CD14-positive monocyte (primary cell): ENCODE measurements at regions not wholly inside any gene's neighbourhood (a gene's known extent, or its start where the extent isn't known, plus 50 kb on each side); places are given as distances from the start of the nearest gene placed in this dataset.

Experiments
- DNase-seq, 3 donors: peaks; one replicate each; pipeline ENCODE4 v3.0.0-alpha.2; 2011 to 2022
- H2AFZ ChIP-seq: 2 replicates; pipeline ENCODE4 v1.6.0; 2012; ENCODE audit warnings: mild to moderate bottlenecking, low read depth, low read length, inconsistent platforms; ENCODE audit not compliant: insufficient read depth, poor library complexity, severe bottlenecking
- H3K27ac ChIP-seq, 2 donors: 1 replicate in 1 of 2; 2 replicates in 1 of 2; pipeline ENCODE4 v1.5.1; 2012 to 2013; ENCODE audit warnings: low read length in 2 of 2, control low read depth in 1 of 2, inconsistent platforms in 1 of 2, low read depth in 1 of 2, mild to moderate bottlenecking in 1 of 2
- H3K27me3 ChIP-seq, 2 donors: one replicate each; pipeline versions ENCODE4 v1.6.0 to v1.6.1; 2011 to 2013; ENCODE audit warnings: low read length in 2 of 2; ENCODE audit not compliant: control insufficient read depth in 2 of 2, insufficient read depth in 2 of 2
- H3K36me3 ChIP-seq, 2 donors: replicated peaks in 1 of 2; 1 replicate in 1 of 2; 2 replicates in 1 of 2; pipeline versions ENCODE4 v1.5.1 to v1.6.1; 2012 to 2013; ENCODE audit warnings: low read length in 2 of 2, control low read depth in 1 of 2, inconsistent platforms in 1 of 2, mild to moderate bottlenecking in 1 of 2; ENCODE audit not compliant: insufficient read depth in 2 of 2, control insufficient read depth in 1 of 2
- H3K4me1 ChIP-seq, 2 donors: 1 replicate in 1 of 2; 2 replicates in 1 of 2; pipeline versions ENCODE4 v1.5.1 to v1.6.1; 2012 to 2013; ENCODE audit warnings: low read length in 2 of 2, control low read depth in 1 of 2, inconsistent platforms in 1 of 2, mild to moderate bottlenecking in 1 of 2, moderate library complexity in 1 of 2; ENCODE audit not compliant: insufficient read depth in 2 of 2, control insufficient read depth in 1 of 2
- H3K4me2 ChIP-seq: replicated peaks from 2 replicates; pipeline ENCODE3; 2012; ENCODE audit warnings: low read length, moderate library complexity, mild to moderate bottlenecking; ENCODE audit not compliant: poor library complexity, severe bottlenecking; ENCODE audit errors: extremely low read depth
- H3K4me3 ChIP-seq, 3 experiments: fragments of 200-600 bp in 1 of 3; sonication (generic) in 1 of 3; replicated peaks in 1 of 3; 1 replicate in 2 of 3; 2 replicates in 1 of 3; pipeline ENCODE4 v1.5.1; 2011 to 2013; ENCODE audit warnings: low read length in 3 of 3, mild to moderate bottlenecking in 3 of 3, control low read depth in 2 of 3, low read depth in 2 of 3, inconsistent platforms in 1 of 3, moderate library complexity in 1 of 3
- H3K79me2 ChIP-seq: 2 replicates; pipeline ENCODE4 v1.6.0; 2012; ENCODE audit warnings: mild to moderate bottlenecking, control low read depth, inconsistent platforms, low read length, moderate library complexity; ENCODE audit not compliant: insufficient read depth
- H3K9ac ChIP-seq: 2 replicates; pipeline ENCODE4 v1.6.0; 2017; ENCODE audit warnings: low read length, mild to moderate bottlenecking; ENCODE audit not compliant: insufficient read depth, poor library complexity, severe bottlenecking
- H3K9me3 ChIP-seq, 2 donors: replicated peaks in 1 of 2; 1 replicate in 1 of 2; 2 replicates in 1 of 2; pipeline versions ENCODE4 v1.5.1 to v1.6.1; 2012 to 2013; ENCODE audit warnings: low read length in 2 of 2, control low read depth in 1 of 2; ENCODE audit not compliant: control insufficient read depth in 1 of 2, insufficient read depth in 1 of 2
- H4K20me1 ChIP-seq: 2 replicates; pipeline ENCODE4 v1.6.0; 2012; ENCODE audit warnings: mild to moderate bottlenecking, low read length, control low read depth, moderate library complexity; ENCODE audit not compliant: insufficient read depth
- H3K27ac Mint-ChIP-seq, 7 donors: one replicate each; pipeline ENCODE4 v1.8.0; 2020; ENCODE audit warnings: mild to moderate bottlenecking in 7 of 7, mixed read lengths in 7 of 7, moderate library complexity in 6 of 7, inconsistent platforms in 2 of 7
- H3K27me3 Mint-ChIP-seq, 3 donors: one replicate each; pipeline ENCODE4 v1.8.0; 2021 to 2022; ENCODE audit warnings: low read depth in 3 of 3, mild to moderate bottlenecking in 3 of 3, mixed read lengths in 3 of 3, moderate library complexity in 3 of 3, inconsistent platforms in 1 of 3
- H3K36me3 Mint-ChIP-seq, 2 donors: one replicate each; pipeline ENCODE4 v1.8.0; 2020; ENCODE audit warnings: mixed read lengths in 2 of 2, inconsistent platforms in 1 of 2, mild to moderate bottlenecking in 1 of 2
- H3K4me1 Mint-ChIP-seq: one replicate; pipeline ENCODE4 v1.8.0; 2020; ENCODE audit warnings: mild to moderate bottlenecking, mixed read lengths
- H3K4me3 Mint-ChIP-seq, 2 donors: one replicate each; pipeline ENCODE4 v1.8.0; 2020; ENCODE audit warnings: mild to moderate bottlenecking in 2 of 2, mixed read lengths in 2 of 2, moderate library complexity in 1 of 2
- H3K9me3 Mint-ChIP-seq, 7 donors: one replicate each; pipeline ENCODE4 v1.8.0; 2020 to 2022; ENCODE audit warnings: mixed read lengths in 7 of 7, mild to moderate bottlenecking in 6 of 7, moderate library complexity in 6 of 7, inconsistent platforms in 2 of 7
- WGBS: methylation state at CpG from one replicate; pipeline ENCODE4 v1.1.5; 2013; ENCODE audit warnings: missing lambda C conversion rate; ENCODE audit not compliant: insufficient coverage; 5-methylcytosine and 5-hydroxymethylcytosine counted together
- intact Hi-C, 2 donors: fragments of 100-400 bp; cut with micrococcal nuclease; formaldehyde crosslinking; loops; one replicate each; pipeline versions ENCODE4 v1.15.0 to v1.15.1; 2023
- TF ChIP-seq, protein P1 (sequence below): fragments of 200-600 bp; IDR thresholded peaks from one replicate; pipeline ENCODE4 v1.8.0; 2022; ENCODE audit warnings: antibody characterized with exemption, mild to moderate bottlenecking

DNA sequence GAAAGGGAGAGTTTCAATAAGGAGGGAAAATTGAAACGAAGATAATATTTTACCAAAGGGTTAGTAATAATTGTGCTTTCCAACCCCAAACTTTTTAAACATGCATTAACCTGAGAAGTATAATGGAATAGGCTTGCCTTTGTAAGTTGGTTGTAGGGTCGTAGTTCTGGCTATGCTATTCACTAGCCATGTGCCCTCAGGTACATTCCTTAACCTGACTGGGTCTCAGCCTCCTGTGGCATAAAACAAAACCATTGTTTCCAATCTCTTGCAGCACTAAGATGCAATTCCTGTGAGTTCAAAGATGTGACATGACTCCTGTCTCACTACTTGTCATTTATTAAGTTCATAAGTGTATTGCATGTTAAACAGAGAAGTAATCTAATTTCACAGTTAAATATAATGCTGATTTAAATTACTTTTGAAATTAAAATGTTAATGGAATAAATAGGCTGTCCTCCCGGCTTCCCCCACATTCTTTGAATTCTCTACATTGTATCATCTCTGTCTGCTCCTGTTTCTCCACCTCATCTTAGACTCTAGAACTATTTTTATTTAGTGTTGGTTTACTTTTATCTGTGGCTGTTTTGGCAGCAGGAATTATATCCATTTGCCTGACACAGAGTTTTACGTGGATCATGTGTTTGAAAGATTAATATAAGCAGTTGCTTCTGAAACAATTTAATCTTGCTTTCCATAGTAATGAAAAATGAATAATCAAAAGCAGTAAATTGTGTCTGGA is 216.3 kb downstream of the FAT3 start:
- Histone ChIP-seq H3K4me3 (no peak overlapping the region), H3K27me3 (no peaks in the 10 kb centered on the region)

DNA sequence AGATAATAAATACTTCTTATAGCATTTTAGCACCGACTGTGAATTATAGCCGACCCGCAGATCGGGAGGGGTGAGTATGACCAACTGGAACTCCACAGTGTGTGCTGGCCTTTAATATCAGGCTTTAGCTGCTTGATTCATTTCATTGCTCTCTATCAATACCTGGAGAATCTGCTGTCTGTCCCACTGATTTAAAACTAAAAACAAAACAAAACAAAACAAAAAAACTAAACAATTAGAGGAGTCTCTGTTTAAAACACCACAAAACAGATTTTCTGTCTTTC is 216.8 kb downstream of the FAT3 start:
- Histone ChIP-seq H3K27ac (no peak overlapping the region), H3K4me1 (no peaks in the 10 kb centered on the region), H3K9me3 (no peaks in the 10 kb centered on the region), H3K9ac (no peak overlapping the region), H2AFZ (no peak overlapping the region), H3K4me2 (no peak overlapping the region), H3K36me3 (no peaks in the 10 kb centered on the region), H3K27me3 (no peaks in the 10 kb centered on the region), H4K20me1 (no peaks in the 10 kb centered on the region), H3K79me2 (no peaks in the 10 kb centered on the region), H3K4me3 (no peak overlapping the region)
- H3K9me3 Mint-ChIP-seq: peaks cover 0 to 2% (median 0%) of the 10 kb centered on the region in 7 donors
- TF ChIP-seq, protein P1, sequence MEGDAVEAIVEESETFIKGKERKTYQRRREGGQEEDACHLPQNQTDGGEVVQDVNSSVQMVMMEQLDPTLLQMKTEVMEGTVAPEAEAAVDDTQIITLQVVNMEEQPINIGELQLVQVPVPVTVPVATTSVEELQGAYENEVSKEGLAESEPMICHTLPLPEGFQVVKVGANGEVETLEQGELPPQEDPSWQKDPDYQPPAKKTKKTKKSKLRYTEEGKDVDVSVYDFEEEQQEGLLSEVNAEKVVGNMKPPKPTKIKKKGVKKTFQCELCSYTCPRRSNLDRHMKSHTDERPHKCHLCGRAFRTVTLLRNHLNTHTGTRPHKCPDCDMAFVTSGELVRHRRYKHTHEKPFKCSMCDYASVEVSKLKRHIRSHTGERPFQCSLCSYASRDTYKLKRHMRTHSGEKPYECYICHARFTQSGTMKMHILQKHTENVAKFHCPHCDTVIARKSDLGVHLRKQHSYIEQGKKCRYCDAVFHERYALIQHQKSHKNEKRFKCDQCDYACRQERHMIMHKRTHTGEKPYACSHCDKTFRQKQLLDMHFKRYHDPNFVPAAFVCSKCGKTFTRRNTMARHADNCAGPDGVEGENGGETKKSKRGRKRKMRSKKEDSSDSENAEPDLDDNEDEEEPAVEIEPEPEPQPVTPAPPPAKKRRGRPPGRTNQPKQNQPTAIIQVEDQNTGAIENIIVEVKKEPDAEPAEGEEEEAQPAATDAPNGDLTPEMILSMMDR: no peak
- no peak overlapping the region for H3K4me3 Mint-ChIP-seq
- intact Hi-C loops: no loop called here
- no peaks in the 10 kb centered on the region for H3K36me3 Mint-ChIP-seq
- no peak overlapping the region for H3K27ac Mint-ChIP-seq
- no CpG with 5 or more reads among the region's 4 CpGs for WGBS
- DNase-seq: no peak
- no peaks in the 10 kb centered on the region for H3K27me3 Mint-ChIP-seq
- no peaks in the 10 kb centered on the region for H3K4me1 Mint-ChIP-seq

More for the DNA sequence above, 216.3 kb downstream of the FAT3 start:
- no peaks in the 10 kb centered on the region for H3K79me2 ChIP-seq
- H3K36me3 ChIP-seq: no peaks in the 10 kb centered on the region
- no peak overlapping the region for H3K4me2 ChIP-seq
- WGBS: no CpG with 5 or more reads among the region's 4 CpGs
- TF ChIP-seq, protein P1: no peak
- no peaks in the 10 kb centered on the region for H3K27me3 Mint-ChIP-seq
- H3K9me3 Mint-ChIP-seq: peaks cover 0 to 3% (median 0%) of the 10 kb centered on the region in 7 donors
- intact Hi-C loops: no loop called here
- no peaks in the 10 kb centered on the region for H3K4me1 Mint-ChIP-seq
- no peaks in the 10 kb centered on the region for H3K36me3 Mint-ChIP-seq
- no peaks in the 10 kb centered on the region for H4K20me1 ChIP-seq
- no peak overlapping the region for H3K4me3 Mint-ChIP-seq
- H3K4me1 ChIP-seq: no peaks in the 10 kb centered on the region
- H3K27ac ChIP-seq: no peak overlapping the region
- H2AFZ ChIP-seq: no peak overlapping the region
- DNase-seq: no peak
- no peak overlapping the region for H3K27ac Mint-ChIP-seq
- no peaks in the 10 kb centered on the region for H3K9me3 ChIP-seq
- H3K9ac ChIP-seq: no peak overlapping the region
